ENCODE measurements at regions not wholly inside any gene's neighbourhood (a gene's known extent, or its start where the extent isn't known, plus 50 kb on each side); places are given as distances from the start of the nearest gene placed in this dataset.
A peak's percentile ranks its signal among the peaks of the same experiment; 100 is the strongest.

- Histone ChIP-seq H3K27ac (no peak overlapping the region), H3K4me1 (no peaks in the 10 kb centered on the region), H3K9me3 (no peaks in the 10 kb centered on the region), H3K36me3 (no peaks in the 10 kb centered on the region), H3K27me3 (no peaks in the 10 kb centered on the region), H3K4me3 (no peak overlapping the region), H3K9ac (ENCODE audit: low read depth in 2 of 2, low read length in 2 of 2) (no peak overlapping the region)
- intact Hi-C loops (cut with DNase I) = no loop called here
- TF ChIP-seq CTCF (IDR thresholded peaks at IDR 0.05) = no peak
- no peak for DNase-seq
These were observed 106.5 kb upstream of the FRY start for GRCh38 chr13:31925079-31925478.

- Histone ChIP-seq H3K36me3 (no peaks in the 10 kb centered on the region), H3K27ac (no peak overlapping the region), H3K9me3 (no peaks in the 10 kb centered on the region), H3K27me3 (no peaks in the 10 kb centered on the region), H3K4me3 (no peak overlapping the region), H3K9ac (ENCODE audit: low read depth in 2 of 2, low read length in 2 of 2) (no peak overlapping the region), H3K4me1 (no peaks in the 10 kb centered on the region)
- intact Hi-C loops (cut with DNase I) = no loop called here
- DNase-seq = peak; percentile 33
- TF ChIP-seq CTCF (IDR thresholded peaks at IDR 0.05) = no peak
These were observed 104.3 kb upstream of the FRY start for GRCh38 chr13:31927219-31927653.

DNA sequence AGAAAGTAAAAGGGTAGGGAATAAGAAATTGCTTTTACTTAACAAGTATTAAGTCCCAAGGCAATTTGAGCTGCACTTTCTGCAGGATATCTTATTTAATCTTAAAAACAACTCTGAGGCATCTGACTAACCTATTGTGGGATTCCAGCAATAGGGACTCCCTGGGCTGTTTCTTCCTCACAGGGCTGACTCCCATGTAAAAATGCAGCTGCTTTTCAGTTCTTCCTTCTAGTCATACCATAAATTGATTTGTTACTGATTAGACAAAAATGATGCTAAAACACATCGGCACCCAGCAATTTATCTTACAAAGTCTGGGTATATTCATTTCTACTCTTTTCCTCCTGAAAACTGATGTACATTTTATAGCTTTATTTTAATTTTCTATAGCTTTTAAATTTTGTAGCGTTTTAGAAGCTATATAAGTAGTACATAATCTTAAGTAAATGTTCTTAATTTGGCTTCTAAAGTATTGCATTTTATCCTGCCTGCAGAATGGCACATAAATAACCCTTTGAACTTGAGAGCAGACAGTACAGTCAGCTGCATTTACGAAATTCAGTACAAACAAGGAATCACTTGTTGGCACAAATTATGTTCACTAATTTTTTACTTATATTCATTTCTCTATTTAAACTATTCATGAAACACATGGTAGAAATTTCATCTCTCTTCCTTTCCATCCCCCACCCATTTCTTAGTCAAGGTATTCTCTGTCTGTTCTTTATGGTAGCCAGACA, 102.4 kb upstream of the FRY start:
- no peak for TF ChIP-seq CTCF (IDR thresholded peaks at IDR 0.05)
- H3K27ac ChIP-seq = no peak overlapping the region
- intact Hi-C loops (cut with DNase I) = no loop called here

GRCh38 chr13:31930490-31930889, 101.1 kb upstream of the FRY start:
- H3K36me3 ChIP-seq = no peaks in the 10 kb centered on the region
- no peak overlapping the region for H3K4me3 ChIP-seq
- intact Hi-C loops (cut with DNase I) = no loop called here
- no peak overlapping the region for H3K9ac ChIP-seq (ENCODE audit: low read depth in 2 of 2, low read length in 2 of 2)
- no peaks in the 10 kb centered on the region for H3K4me1 ChIP-seq
- no peak for TF ChIP-seq CTCF (IDR thresholded peaks at IDR 0.05)
- no peak for DNase-seq
- H3K9me3 ChIP-seq = no peaks in the 10 kb centered on the region
- no peaks in the 10 kb centered on the region for H3K27me3 ChIP-seq
- no peak overlapping the region for H3K27ac ChIP-seq

More for the DNA sequence above, 102.4 kb upstream of the FRY start:
- Histone ChIP-seq H3K27me3 (no peaks in the 10 kb centered on the region), H3K4me3 (no peak overlapping the region), H3K9me3 (no peaks in the 10 kb centered on the region), H3K4me1 (no peaks in the 10 kb centered on the region), H3K36me3 (no peaks in the 10 kb centered on the region), H3K9ac (ENCODE audit: low read depth in 2 of 2, low read length in 2 of 2) (no peak overlapping the region)
- no peak for DNase-seq

DNA sequence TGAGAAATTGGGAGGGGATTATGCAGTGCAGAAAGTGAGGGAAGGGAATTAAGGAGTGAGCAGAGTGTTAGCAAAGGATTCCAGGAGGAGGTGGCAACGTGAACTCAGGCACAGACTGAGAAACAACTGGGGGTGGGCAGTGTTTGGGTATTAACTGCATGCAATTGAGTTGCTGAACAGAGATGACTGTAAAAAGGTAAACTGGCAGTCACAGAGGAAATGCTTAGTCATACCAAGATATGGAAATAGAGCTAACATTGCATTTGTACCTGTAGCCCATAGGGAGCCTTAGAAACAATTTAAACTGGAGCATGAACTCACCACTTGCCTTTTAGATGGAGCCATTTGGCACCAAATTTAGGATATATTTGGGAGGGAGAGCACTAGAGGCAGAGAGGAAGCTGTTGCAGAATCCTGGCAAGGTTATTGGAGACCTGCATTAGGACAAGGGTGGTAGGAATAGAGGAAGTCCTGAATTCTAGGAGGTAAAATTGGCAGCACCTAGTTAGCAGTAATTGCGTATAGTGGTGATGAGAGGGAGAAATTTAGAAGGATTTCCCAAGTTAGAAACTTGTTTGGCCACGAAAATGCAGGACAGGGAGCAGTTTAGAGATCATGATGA, 100.6 kb upstream of the FRY start:
- Histone ChIP-seq H3K9ac (ENCODE audit: low read depth in 2 of 2, low read length in 2 of 2) (no peak overlapping the region), H3K4me3 (no peak overlapping the region), H3K9me3 (no peaks in the 10 kb centered on the region), H3K36me3 (no peaks in the 10 kb centered on the region), H3K27me3 (no peaks in the 10 kb centered on the region), H3K27ac (no peak overlapping the region), H3K4me1 (no peaks in the 10 kb centered on the region)
- DNase-seq = no peak
- TF ChIP-seq CTCF (IDR thresholded peaks at IDR 0.05) = no peak
- intact Hi-C loops (cut with DNase I) = no loop called here
